ENCODE measurements at regions not wholly inside any gene's neighbourhood (a gene's known extent, or its start where the extent isn't known, plus 50 kb on each side); places are given as distances from the start of the nearest gene placed in this dataset.
"Not testable (repeated sequence)": the region's sequence is repeated elsewhere in the genome, so short reads cannot be mapped to it uniquely, and the experiment has no call there.

DNA sequence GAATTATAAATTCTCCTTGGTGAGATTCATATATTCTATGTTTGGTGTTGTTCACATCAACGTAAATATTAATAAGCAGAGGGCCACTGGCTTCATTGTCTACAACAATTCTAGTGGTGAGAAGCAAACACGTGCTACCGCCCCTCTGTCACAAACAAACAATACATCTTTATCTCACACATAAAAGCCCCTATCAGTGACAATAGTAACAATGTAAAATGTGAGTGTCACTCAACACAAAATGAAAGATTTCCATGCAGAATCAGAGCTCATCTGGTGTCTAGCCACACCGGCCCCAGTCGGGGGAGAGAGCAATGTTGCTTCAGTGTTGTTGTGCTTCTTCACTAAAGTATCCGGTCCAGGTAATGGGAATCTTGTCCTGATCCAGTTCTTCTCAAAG is 932.6 kb downstream of the SOCS6 start:
- TF ChIP-seq, protein P1, sequence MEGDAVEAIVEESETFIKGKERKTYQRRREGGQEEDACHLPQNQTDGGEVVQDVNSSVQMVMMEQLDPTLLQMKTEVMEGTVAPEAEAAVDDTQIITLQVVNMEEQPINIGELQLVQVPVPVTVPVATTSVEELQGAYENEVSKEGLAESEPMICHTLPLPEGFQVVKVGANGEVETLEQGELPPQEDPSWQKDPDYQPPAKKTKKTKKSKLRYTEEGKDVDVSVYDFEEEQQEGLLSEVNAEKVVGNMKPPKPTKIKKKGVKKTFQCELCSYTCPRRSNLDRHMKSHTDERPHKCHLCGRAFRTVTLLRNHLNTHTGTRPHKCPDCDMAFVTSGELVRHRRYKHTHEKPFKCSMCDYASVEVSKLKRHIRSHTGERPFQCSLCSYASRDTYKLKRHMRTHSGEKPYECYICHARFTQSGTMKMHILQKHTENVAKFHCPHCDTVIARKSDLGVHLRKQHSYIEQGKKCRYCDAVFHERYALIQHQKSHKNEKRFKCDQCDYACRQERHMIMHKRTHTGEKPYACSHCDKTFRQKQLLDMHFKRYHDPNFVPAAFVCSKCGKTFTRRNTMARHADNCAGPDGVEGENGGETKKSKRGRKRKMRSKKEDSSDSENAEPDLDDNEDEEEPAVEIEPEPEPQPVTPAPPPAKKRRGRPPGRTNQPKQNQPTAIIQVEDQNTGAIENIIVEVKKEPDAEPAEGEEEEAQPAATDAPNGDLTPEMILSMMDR (conservative IDR thresholded peaks at IDR 0.05; ENCODE audit: low read depth, low read length), result no peak
- DNase-seq (ENCODE audit: low read depth), result no peak
- no peak overlapping the region for H3K4me3 ChIP-seq (ENCODE audit: low read depth, low read length)

DNA sequence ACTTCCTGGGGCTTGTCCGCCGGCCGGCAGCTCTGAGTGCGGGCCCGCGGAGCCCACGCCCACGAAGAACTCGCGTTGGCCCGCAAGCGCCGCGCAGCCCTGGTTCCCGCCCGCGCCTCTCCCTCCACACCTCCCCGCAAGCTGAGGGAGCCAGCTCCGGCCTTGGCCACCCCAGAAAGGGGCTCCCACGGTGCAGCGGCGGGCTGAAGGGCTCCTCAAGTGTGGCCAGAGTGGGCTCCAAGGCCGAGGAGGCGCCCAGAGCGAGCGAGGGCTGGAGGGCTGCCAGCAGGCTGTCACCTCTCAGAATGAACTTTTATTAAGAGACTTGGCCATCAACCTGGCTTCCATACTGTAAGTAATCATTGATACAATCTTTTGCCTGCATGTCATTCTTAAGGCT is 923.9 kb downstream of the SOCS6 start:
- DNase-seq (ENCODE audit: low read depth); H3K4me3 ChIP-seq (ENCODE audit: low read depth, low read length): not testable (repeated sequence)

DNA sequence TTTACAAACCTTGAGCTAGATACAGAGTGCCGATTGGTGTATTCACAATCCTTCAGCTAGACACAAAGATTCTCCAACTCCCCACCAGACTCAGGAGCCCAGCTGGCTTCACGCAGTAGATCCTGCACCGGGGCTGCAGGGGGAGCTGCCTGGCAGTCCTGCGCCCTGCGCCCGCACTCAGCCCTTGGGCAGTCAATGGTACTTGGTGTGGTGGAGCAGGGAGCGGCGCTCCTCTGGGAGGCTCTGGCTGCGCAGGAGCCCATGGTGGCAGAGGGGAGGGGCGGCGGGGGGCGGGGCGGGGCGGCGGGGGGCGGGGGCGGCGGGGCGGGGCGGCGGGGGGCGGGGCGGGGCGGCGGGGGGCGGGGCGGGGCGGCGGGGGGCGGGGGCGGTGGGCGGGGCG is 923.4 kb downstream of the SOCS6 start:
- no peak for DNase-seq (ENCODE audit: low read depth)
- TF ChIP-seq, protein P1 (conservative IDR thresholded peaks at IDR 0.05; ENCODE audit: low read depth, low read length), result no peak
- no peak overlapping the region for H3K4me3 ChIP-seq (ENCODE audit: low read depth, low read length)

DNA sequence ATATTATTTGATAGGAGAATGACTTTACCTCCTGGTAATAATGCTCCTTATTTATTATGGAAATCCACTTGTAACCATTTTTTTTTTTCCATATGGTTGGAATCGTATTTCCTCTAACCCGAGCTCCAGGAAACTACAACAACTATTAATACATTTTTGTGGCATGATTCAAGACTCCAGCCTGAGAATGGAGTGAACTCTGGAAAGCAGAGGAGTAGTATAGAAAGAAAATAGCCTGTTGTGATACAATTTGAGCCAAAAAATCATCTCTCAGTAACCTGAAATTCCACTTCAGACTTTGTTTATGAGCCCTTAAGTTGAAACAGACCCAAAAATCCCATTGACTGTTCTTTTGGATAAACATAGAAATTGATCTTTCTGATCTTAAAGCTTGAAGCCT is 921.1 kb downstream of the SOCS6 start:
- DNase-seq (ENCODE audit: low read depth), result peak; percentile 12
- TF ChIP-seq, protein P1 (conservative IDR thresholded peaks at IDR 0.05; ENCODE audit: low read depth, low read length), result no peak
- no peak overlapping the region for H3K4me3 ChIP-seq (ENCODE audit: low read depth, low read length)

DNA sequence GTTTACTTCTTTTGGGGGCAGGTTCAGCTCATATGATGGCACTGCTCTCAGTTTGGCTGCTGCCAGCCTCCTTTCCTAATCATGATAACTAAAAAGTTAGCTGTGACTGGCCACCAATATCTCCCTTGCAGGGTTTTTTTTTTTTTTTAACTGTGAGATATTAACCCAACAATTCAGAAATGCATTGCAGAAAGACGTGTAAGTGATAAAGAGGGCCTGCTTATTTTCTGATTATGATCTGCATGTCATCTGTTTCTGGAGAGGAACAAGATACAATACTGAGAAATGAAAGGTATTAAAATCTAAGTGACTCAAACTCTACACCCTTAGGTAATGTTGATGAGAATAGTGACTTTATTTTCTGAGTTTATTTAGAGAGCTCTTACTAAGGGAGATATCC is 905.6 kb downstream of the SOCS6 start:
- no peak overlapping the region for H3K4me3 ChIP-seq (ENCODE audit: low read depth, low read length)
- DNase-seq (ENCODE audit: low read depth), result no peak
- TF ChIP-seq, protein P1 (conservative IDR thresholded peaks at IDR 0.05; ENCODE audit: low read depth, low read length), result no peak

DNA sequence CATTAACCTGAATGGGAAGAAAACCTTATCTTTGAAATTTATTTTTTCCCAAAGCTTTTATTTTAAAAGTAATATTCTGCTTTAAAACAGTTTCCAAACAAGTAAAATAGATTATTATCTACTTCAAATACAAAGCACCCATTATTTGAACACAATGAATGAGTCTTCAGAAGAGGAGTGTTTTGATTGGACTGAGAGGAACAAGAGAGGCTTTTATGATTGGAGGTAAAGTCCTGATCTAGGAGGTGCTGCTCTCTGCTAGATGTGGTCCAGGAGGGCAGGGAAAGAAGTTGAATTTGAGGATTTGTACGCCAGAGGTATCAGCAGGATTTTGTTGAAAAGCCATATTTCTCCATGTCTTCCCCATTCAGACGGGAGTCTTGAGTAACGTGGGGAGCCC is 900.7 kb downstream of the SOCS6 start:
- H3K4me3 ChIP-seq (ENCODE audit: low read depth, low read length), result no peak overlapping the region
- no peak for DNase-seq (ENCODE audit: low read depth)
- TF ChIP-seq, protein P1 (conservative IDR thresholded peaks at IDR 0.05; ENCODE audit: low read depth, low read length), result no peak

DNA sequence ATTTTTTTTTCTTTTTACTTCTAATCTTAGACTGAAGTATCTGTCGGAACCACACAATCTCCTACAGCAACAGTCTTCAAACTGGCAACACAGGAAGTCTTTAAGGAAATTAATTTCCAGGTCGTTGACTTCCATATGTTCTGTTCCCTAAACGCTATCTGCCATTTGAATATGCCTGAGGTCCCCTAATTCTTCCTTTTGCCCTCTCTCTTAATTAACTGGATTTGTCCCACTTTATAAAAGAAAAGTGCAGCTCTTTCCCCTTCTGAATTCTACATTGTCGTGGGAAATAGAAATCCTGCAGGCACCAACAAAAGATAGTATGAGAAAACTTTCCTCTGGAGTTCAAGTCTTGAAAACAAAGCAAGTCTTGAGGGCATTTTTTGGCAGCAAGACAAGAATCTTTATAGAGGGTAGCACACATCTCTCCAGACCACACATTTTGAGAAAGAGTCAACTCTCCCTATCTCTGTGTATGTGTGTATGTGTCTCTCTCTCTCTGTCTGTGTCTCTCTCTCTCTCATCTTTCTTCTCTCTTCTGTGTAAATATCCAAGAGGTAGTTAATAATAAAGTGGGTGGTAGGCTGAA is 879.8 kb downstream of the SOCS6 start:
- no peak overlapping the region for H3K4me3 ChIP-seq (ENCODE audit: low read depth, low read length)
- peak; percentile 5 for DNase-seq (ENCODE audit: low read depth)
- TF ChIP-seq, protein P1 (conservative IDR thresholded peaks at IDR 0.05; ENCODE audit: low read depth, low read length), result no peak

All from choroid plexus epithelial cell (primary cell).